Kidney epithelial cell (primary cell): ENCODE measurements at regions not wholly inside any gene's neighbourhood (a gene's known extent, or its start where the extent isn't known, plus 50 kb on each side); places are given as distances from the start of the nearest gene placed in this dataset.

ENCODE experiments used
- DNase-seq: peaks from one replicate; pipeline ENCODE4 v3.0.0-alpha.2; 2010; ENCODE audit warnings: low read depth
- H3K27me3 ChIP-seq: 2 replicates; pipeline ENCODE4 v1.6.0; 2011; ENCODE audit warnings: low read length; ENCODE audit not compliant: control insufficient read depth, insufficient read depth
- H3K36me3 ChIP-seq: 2 replicates; pipeline ENCODE4 v1.5.1; 2011; ENCODE audit warnings: low read length; ENCODE audit not compliant: control insufficient read depth, insufficient read depth
- H3K4me3 ChIP-seq: 2 replicates; pipeline ENCODE4 v1.5.1; 2011; ENCODE audit warnings: low read depth, mild to moderate bottlenecking, control low read depth, low read length
- CTCF ChIP-seq: IDR thresholded peaks from 2 replicates; pipeline ENCODE4 v1.5.1; 2011; ENCODE audit warnings: mild to moderate bottlenecking, moderate library complexity, low read length, control low read depth, inconsistent platforms; ENCODE audit not compliant: insufficient read depth, poor library complexity, severe bottlenecking

GRCh38 chr21:24224422-24224821, 1382.9 kb downstream of the MRPL39 start:
- Histone ChIP-seq H3K4me3 (no peak overlapping the region), H3K36me3 (no peaks in the 10 kb centered on the region)

GRCh38 chr21:24223624-24224023, 1383.7 kb downstream of the MRPL39 start:
- no peaks in the 10 kb centered on the region for H3K27me3 ChIP-seq
- no peak for TF ChIP-seq CTCF
- H3K36me3 ChIP-seq, result no peaks in the 10 kb centered on the region
- H3K4me3 ChIP-seq, result no peak overlapping the region
- no peak for DNase-seq

More at GRCh38 chr21:24224422-24224821, 1382.9 kb downstream of the MRPL39 start:
- H3K27me3 ChIP-seq, result no peaks in the 10 kb centered on the region
- no peak for DNase-seq
- no peak for TF ChIP-seq CTCF

- Histone ChIP-seq H3K27me3 (no peaks in the 10 kb centered on the region), H3K36me3 (no peaks in the 10 kb centered on the region), H3K4me3 (no peak overlapping the region)
- no peak for DNase-seq
- no peak for TF ChIP-seq CTCF
Observed at GRCh38 chr21:24222676-24223075, 1384.6 kb downstream of the MRPL39 start.

GRCh38 chr21:24220446-24220845, 1386.8 kb downstream of the MRPL39 start:
- H3K4me3 ChIP-seq, result no peak overlapping the region
- DNase-seq, result no peak
- H3K36me3 ChIP-seq, result no peaks in the 10 kb centered on the region
- TF ChIP-seq CTCF, result no peak
- H3K27me3 ChIP-seq, result no peaks in the 10 kb centered on the region

GRCh38 chr21:24217151-24217550, 1390.1 kb downstream of the MRPL39 start:
- no peak for DNase-seq
- TF ChIP-seq CTCF, result no peak
- H3K4me3 ChIP-seq, result no peak overlapping the region
- H3K27me3 ChIP-seq, result no peaks in the 10 kb centered on the region
- H3K36me3 ChIP-seq, result no peaks in the 10 kb centered on the region

GRCh38 chr21:24210130-24210529, 1397.2 kb downstream of the MRPL39 start:
- DNase-seq, result no peak
- H3K36me3 ChIP-seq, result no peaks in the 10 kb centered on the region
- no peak for TF ChIP-seq CTCF

More at GRCh38 chr21:24210130-24210529, 1397.2 kb downstream of the MRPL39 start:
- H3K27me3 ChIP-seq, result no peaks in the 10 kb centered on the region
- H3K4me3 ChIP-seq, result no peak overlapping the region
